CD14-positive monocyte (primary cell): ENCODE measurements at regions not wholly inside any gene's neighbourhood (a gene's known extent, or its start where the extent isn't known, plus 50 kb on each side); places are given as distances from the start of the nearest gene placed in this dataset.

ENCODE experiments used
- DNase-seq, 3 donors: peaks; one replicate each; pipeline ENCODE4 v3.0.0-alpha.2; 2011 to 2022
- H2AFZ ChIP-seq: 2 replicates; pipeline ENCODE4 v1.6.0; 2012; ENCODE audit warnings: mild to moderate bottlenecking, low read depth, low read length, inconsistent platforms; ENCODE audit not compliant: insufficient read depth, poor library complexity, severe bottlenecking
- H3K27ac ChIP-seq, 2 donors: 1 replicate in 1 of 2; 2 replicates in 1 of 2; pipeline ENCODE4 v1.5.1; 2012 to 2013; ENCODE audit warnings: low read length in 2 of 2, control low read depth in 1 of 2, inconsistent platforms in 1 of 2, low read depth in 1 of 2, mild to moderate bottlenecking in 1 of 2
- H3K27me3 ChIP-seq, 2 donors: one replicate each; pipeline versions ENCODE4 v1.6.0 to v1.6.1; 2011 to 2013; ENCODE audit warnings: low read length in 2 of 2; ENCODE audit not compliant: control insufficient read depth in 2 of 2, insufficient read depth in 2 of 2
- H3K36me3 ChIP-seq, 2 donors: replicated peaks in 1 of 2; 1 replicate in 1 of 2; 2 replicates in 1 of 2; pipeline versions ENCODE4 v1.5.1 to v1.6.1; 2012 to 2013; ENCODE audit warnings: low read length in 2 of 2, control low read depth in 1 of 2, inconsistent platforms in 1 of 2, mild to moderate bottlenecking in 1 of 2; ENCODE audit not compliant: insufficient read depth in 2 of 2, control insufficient read depth in 1 of 2
- H3K4me1 ChIP-seq, 2 donors: 1 replicate in 1 of 2; 2 replicates in 1 of 2; pipeline versions ENCODE4 v1.5.1 to v1.6.1; 2012 to 2013; ENCODE audit warnings: low read length in 2 of 2, control low read depth in 1 of 2, inconsistent platforms in 1 of 2, mild to moderate bottlenecking in 1 of 2, moderate library complexity in 1 of 2; ENCODE audit not compliant: insufficient read depth in 2 of 2, control insufficient read depth in 1 of 2
- H3K4me2 ChIP-seq: replicated peaks from 2 replicates; pipeline ENCODE3; 2012; ENCODE audit warnings: low read length, moderate library complexity, mild to moderate bottlenecking; ENCODE audit not compliant: poor library complexity, severe bottlenecking; ENCODE audit errors: extremely low read depth
- H3K4me3 ChIP-seq, 3 experiments: fragments of 200-600 bp in 1 of 3; sonication (generic) in 1 of 3; replicated peaks in 1 of 3; 1 replicate in 2 of 3; 2 replicates in 1 of 3; pipeline ENCODE4 v1.5.1; 2011 to 2013; ENCODE audit warnings: low read length in 3 of 3, mild to moderate bottlenecking in 3 of 3, control low read depth in 2 of 3, low read depth in 2 of 3, inconsistent platforms in 1 of 3, moderate library complexity in 1 of 3
- H3K79me2 ChIP-seq: 2 replicates; pipeline ENCODE4 v1.6.0; 2012; ENCODE audit warnings: mild to moderate bottlenecking, control low read depth, inconsistent platforms, low read length, moderate library complexity; ENCODE audit not compliant: insufficient read depth
- H3K9ac ChIP-seq: 2 replicates; pipeline ENCODE4 v1.6.0; 2017; ENCODE audit warnings: low read length, mild to moderate bottlenecking; ENCODE audit not compliant: insufficient read depth, poor library complexity, severe bottlenecking
- H3K9me3 ChIP-seq, 2 donors: replicated peaks in 1 of 2; 1 replicate in 1 of 2; 2 replicates in 1 of 2; pipeline versions ENCODE4 v1.5.1 to v1.6.1; 2012 to 2013; ENCODE audit warnings: low read length in 2 of 2, control low read depth in 1 of 2; ENCODE audit not compliant: control insufficient read depth in 1 of 2, insufficient read depth in 1 of 2
- H4K20me1 ChIP-seq: 2 replicates; pipeline ENCODE4 v1.6.0; 2012; ENCODE audit warnings: mild to moderate bottlenecking, low read length, control low read depth, moderate library complexity; ENCODE audit not compliant: insufficient read depth
- H3K27ac Mint-ChIP-seq, 7 donors: one replicate each; pipeline ENCODE4 v1.8.0; 2020; ENCODE audit warnings: mild to moderate bottlenecking in 7 of 7, mixed read lengths in 7 of 7, moderate library complexity in 6 of 7, inconsistent platforms in 2 of 7
- H3K27me3 Mint-ChIP-seq, 3 donors: one replicate each; pipeline ENCODE4 v1.8.0; 2021 to 2022; ENCODE audit warnings: low read depth in 3 of 3, mild to moderate bottlenecking in 3 of 3, mixed read lengths in 3 of 3, moderate library complexity in 3 of 3, inconsistent platforms in 1 of 3
- H3K36me3 Mint-ChIP-seq, 2 donors: one replicate each; pipeline ENCODE4 v1.8.0; 2020; ENCODE audit warnings: mixed read lengths in 2 of 2, inconsistent platforms in 1 of 2, mild to moderate bottlenecking in 1 of 2
- H3K4me1 Mint-ChIP-seq: one replicate; pipeline ENCODE4 v1.8.0; 2020; ENCODE audit warnings: mild to moderate bottlenecking, mixed read lengths
- H3K4me3 Mint-ChIP-seq, 2 donors: one replicate each; pipeline ENCODE4 v1.8.0; 2020; ENCODE audit warnings: mild to moderate bottlenecking in 2 of 2, mixed read lengths in 2 of 2, moderate library complexity in 1 of 2
- H3K9me3 Mint-ChIP-seq, 7 donors: one replicate each; pipeline ENCODE4 v1.8.0; 2020 to 2022; ENCODE audit warnings: mixed read lengths in 7 of 7, mild to moderate bottlenecking in 6 of 7, moderate library complexity in 6 of 7, inconsistent platforms in 2 of 7
- WGBS: methylation state at CpG from one replicate; pipeline ENCODE4 v1.1.5; 2013; ENCODE audit warnings: missing lambda C conversion rate; ENCODE audit not compliant: insufficient coverage; 5-methylcytosine and 5-hydroxymethylcytosine counted together
- intact Hi-C, 2 donors: fragments of 100-400 bp; cut with micrococcal nuclease; formaldehyde crosslinking; loops; one replicate each; pipeline versions ENCODE4 v1.15.0 to v1.15.1; 2023
- TF ChIP-seq, protein P1 (sequence below): fragments of 200-600 bp; IDR thresholded peaks from one replicate; pipeline ENCODE4 v1.8.0; 2022; ENCODE audit warnings: antibody characterized with exemption, mild to moderate bottlenecking

DNA sequence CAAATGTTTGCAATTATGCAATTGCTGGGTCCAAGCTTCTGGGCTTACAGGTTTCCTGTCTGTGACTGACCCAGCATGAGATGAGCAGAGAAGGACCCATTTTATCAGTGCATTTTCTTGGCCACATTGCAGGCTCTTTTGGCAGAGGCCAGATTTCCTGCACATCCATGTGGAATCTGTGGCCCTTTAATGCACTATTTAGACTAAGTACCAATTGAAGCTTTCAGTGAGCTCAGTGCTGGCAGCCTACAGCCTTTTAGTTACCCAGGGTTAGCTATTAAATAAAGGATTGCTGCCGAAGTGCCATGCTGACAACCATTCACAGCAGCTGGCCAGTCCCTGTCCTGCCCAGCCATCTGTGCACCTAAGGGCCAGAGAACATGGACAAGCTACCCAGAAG, 165.0 kb downstream of the ANKRD30B start:
- Mint-ChIP-seq H3K9me3 (peaks cover 6 to 27% (median 18%) of the 10 kb centered on the region in 7 donors), H3K27me3 (peaks cover 0 to 2% (median 0%) of the 10 kb centered on the region in 3 donors), H3K4me1 (no peaks in the 10 kb centered on the region), H3K4me3 (no peak overlapping the region), H3K27ac (no peak overlapping the region), H3K36me3 (no peaks in the 10 kb centered on the region)
- Histone ChIP-seq H3K4me3 (no peak overlapping the region), H3K79me2 (no peaks in the 10 kb centered on the region), H3K27ac (no peak overlapping the region), H2AFZ (no peak overlapping the region), H3K36me3 (no peaks in the 10 kb centered on the region), H3K4me2 (no peak overlapping the region), H3K27me3 (no peaks in the 10 kb centered on the region), H3K9ac (no peak overlapping the region), H4K20me1 (no peaks in the 10 kb centered on the region), H3K9me3 (peaks cover 24 to 27% of the 10 kb centered on the region in 2 donors), H3K4me1 (no peaks in the 10 kb centered on the region)
- 80% methylated on average over 1 of the region's 1 CpG for WGBS
- intact Hi-C loops, result no loop called here
- DNase-seq, result no peak
- TF ChIP-seq, protein P1, sequence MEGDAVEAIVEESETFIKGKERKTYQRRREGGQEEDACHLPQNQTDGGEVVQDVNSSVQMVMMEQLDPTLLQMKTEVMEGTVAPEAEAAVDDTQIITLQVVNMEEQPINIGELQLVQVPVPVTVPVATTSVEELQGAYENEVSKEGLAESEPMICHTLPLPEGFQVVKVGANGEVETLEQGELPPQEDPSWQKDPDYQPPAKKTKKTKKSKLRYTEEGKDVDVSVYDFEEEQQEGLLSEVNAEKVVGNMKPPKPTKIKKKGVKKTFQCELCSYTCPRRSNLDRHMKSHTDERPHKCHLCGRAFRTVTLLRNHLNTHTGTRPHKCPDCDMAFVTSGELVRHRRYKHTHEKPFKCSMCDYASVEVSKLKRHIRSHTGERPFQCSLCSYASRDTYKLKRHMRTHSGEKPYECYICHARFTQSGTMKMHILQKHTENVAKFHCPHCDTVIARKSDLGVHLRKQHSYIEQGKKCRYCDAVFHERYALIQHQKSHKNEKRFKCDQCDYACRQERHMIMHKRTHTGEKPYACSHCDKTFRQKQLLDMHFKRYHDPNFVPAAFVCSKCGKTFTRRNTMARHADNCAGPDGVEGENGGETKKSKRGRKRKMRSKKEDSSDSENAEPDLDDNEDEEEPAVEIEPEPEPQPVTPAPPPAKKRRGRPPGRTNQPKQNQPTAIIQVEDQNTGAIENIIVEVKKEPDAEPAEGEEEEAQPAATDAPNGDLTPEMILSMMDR, result no peak

DNA sequence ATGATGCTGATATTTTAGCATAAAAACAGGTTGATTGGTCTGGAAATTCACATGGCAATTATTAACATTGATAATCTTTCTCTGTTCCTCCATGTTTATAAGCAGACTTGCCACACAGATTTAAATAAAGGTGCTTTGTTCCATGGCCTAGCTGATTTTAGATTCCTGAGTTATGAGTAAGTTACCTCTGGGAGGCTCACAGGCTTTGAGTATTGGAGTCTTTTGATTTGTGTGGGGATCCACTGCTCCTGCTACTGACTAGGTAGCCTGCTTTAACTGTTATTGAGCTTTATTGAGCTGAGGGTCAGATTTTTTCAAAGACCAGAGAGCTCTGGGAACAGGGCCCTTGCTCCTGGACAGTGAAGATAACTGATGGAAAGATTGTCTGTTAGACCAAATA, 166.1 kb downstream of the ANKRD30B start:
- Histone ChIP-seq H3K27ac (no peak overlapping the region), H3K4me2 (no peak overlapping the region), H3K27me3 (no peaks in the 10 kb centered on the region), H4K20me1 (no peaks in the 10 kb centered on the region), H3K9ac (no peak overlapping the region), H3K36me3 (no peaks in the 10 kb centered on the region), H2AFZ (no peak overlapping the region), H3K4me3 (no peak overlapping the region), H3K79me2 (no peaks in the 10 kb centered on the region), H3K9me3 (peaks cover 17 to 22% of the 10 kb centered on the region in 2 donors), H3K4me1 (no peaks in the 10 kb centered on the region)
- Mint-ChIP-seq H3K4me1 (no peaks in the 10 kb centered on the region), H3K4me3 (no peak overlapping the region), H3K36me3 (no peaks in the 10 kb centered on the region), H3K27ac (no peak overlapping the region), H3K9me3 (peaks cover 3 to 25% (median 12%) of the 10 kb centered on the region in 7 donors), H3K27me3 (peaks cover 0 to 2% (median 0%) of the 10 kb centered on the region in 3 donors)
- no peak for DNase-seq
- TF ChIP-seq, protein P1, result no peak
- intact Hi-C loops, result no loop called here
